HEK293 (cell line): ENCODE measurements at regions not wholly inside any gene's neighbourhood (a gene's known extent, or its start where the extent isn't known, plus 50 kb on each side); places are given as distances from the start of the nearest gene placed in this dataset.

Experiments used
- GLI2 ChIP-seq: fragments of 450-650 bp; formaldehyde crosslinking; IDR thresholded peaks from 2 replicates; pipeline ENCODE4; 2017; ENCODE audit warnings: missing biosample characterization, missing genetic modification characterization, low read depth, borderline replicate concordance
- GLIS2 ChIP-seq: fragments of 450-650 bp; formaldehyde crosslinking; IDR thresholded peaks from 2 replicates; pipeline ENCODE4 v1.5.1; 2016; ENCODE audit warnings: missing biosample characterization, missing genetic modification characterization
- KLF16 ChIP-seq: fragments of 450-650 bp; formaldehyde crosslinking; IDR thresholded peaks from 2 replicates; pipeline ENCODE4 v1.5.1; 2017; ENCODE audit warnings: missing biosample characterization, missing genetic modification characterization
- TRIM28 ChIP-seq: IDR thresholded peaks from 2 replicates; pipeline ENCODE4 v1.6.1; 2011; ENCODE audit warnings: low read length, control low read depth, borderline replicate concordance
- ZNF10 ChIP-seq: fragments of 450-650 bp; formaldehyde crosslinking; IDR thresholded peaks from 2 replicates; pipeline ENCODE4 v1.5.1; 2017; ENCODE audit warnings: missing biosample characterization, missing genetic modification characterization
- ZNF416 ChIP-seq: fragments of 450-650 bp; formaldehyde crosslinking; IDR thresholded peaks from 2 replicates; pipeline ENCODE4 v1.5.1; 2016; ENCODE audit warnings: missing biosample characterization, missing genetic modification characterization
- ZNF549 ChIP-seq: fragments of 450-650 bp; IDR thresholded peaks from 2 replicates; pipeline ENCODE4 v1.5.1; 2018; ENCODE audit warnings: missing biosample characterization, missing genetic modification characterization, mild to moderate bottlenecking, inconsistent platforms, moderate library complexity
- TF ChIP-seq, protein P1 (sequence below): fragments of 450-650 bp; formaldehyde crosslinking; IDR thresholded peaks from 2 replicates; pipeline ENCODE4 v1.5.1; 2016; ENCODE audit warnings: missing biosample characterization, missing genetic modification characterization
- TF ChIP-seq, protein P2 (sequence below): fragments of 450-650 bp; formaldehyde crosslinking; IDR thresholded peaks from 2 replicates; pipeline ENCODE4 v1.5.1; 2016; ENCODE audit warnings: missing biosample characterization, missing genetic modification characterization
- TF ChIP-seq, protein P3 (sequence below): fragments of 450-650 bp; formaldehyde crosslinking; IDR thresholded peaks from 2 replicates; pipeline ENCODE4 v1.5.1; 2016; ENCODE audit warnings: missing biosample characterization, missing genetic modification characterization
- TF ChIP-seq, protein P4 (sequence below): fragments of 450-650 bp; formaldehyde crosslinking; IDR thresholded peaks from 2 replicates; pipeline ENCODE4 v1.5.1; 2016; ENCODE audit warnings: missing biosample characterization, missing genetic modification characterization, low read depth

DNA sequence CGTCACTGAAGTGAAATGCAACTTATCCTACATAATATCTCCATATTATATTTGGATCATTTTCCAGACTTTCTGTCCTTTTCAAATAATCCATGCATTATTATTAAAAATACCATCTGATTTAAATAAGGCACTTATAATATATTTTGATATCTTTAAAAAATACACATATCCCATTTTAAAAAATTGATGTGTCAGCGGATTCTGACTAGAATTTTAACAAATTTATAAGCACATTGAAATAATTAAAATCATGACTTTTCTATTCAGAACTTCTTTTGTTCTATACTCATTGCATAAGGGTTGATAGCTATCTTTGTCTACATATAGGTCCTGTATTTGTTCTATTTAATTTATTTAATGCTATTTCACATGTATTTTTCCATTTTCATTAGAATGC lies 199.0 kb upstream of the DSEL start:
- TF ChIP-seq GLI2 (no peak), TRIM28 (no peak), ZNF416 (tag by site-specific recombination) (no peak), ZNF10 (tag by site-specific recombination) (no peak), GLIS2 (tag by site-specific recombination) (no peak), KLF16 (tag by site-specific recombination) (no peak), ZNF549 (tag by site-specific recombination) (no peak)
- TF ChIP-seq, protein P1, sequence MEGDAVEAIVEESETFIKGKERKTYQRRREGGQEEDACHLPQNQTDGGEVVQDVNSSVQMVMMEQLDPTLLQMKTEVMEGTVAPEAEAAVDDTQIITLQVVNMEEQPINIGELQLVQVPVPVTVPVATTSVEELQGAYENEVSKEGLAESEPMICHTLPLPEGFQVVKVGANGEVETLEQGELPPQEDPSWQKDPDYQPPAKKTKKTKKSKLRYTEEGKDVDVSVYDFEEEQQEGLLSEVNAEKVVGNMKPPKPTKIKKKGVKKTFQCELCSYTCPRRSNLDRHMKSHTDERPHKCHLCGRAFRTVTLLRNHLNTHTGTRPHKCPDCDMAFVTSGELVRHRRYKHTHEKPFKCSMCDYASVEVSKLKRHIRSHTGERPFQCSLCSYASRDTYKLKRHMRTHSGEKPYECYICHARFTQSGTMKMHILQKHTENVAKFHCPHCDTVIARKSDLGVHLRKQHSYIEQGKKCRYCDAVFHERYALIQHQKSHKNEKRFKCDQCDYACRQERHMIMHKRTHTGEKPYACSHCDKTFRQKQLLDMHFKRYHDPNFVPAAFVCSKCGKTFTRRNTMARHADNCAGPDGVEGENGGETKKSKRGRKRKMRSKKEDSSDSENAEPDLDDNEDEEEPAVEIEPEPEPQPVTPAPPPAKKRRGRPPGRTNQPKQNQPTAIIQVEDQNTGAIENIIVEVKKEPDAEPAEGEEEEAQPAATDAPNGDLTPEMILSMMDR (tag by site-specific recombination), result no peak
- TF ChIP-seq, protein P2, sequence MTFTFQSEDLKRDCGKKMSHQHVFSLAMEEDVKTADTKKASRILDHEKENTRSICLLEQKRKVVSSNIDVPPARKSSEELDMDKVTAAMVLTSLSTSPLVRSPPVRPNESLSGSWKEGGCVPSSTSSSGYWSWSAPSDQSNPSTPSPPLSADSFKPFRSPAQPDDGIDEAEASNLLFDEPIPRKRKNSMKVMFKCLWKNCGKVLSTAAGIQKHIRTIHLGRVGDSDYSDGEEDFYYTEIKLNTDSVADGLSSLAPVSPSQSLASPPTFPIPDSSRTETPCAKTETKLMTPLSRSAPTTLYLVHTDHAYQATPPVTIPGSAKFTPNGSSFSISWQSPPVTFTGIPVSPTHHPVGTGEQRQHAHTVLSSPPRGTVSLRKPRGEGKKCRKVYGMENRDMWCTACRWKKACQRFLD (tag by site-specific recombination), result no peak
- TF ChIP-seq, protein P3, sequence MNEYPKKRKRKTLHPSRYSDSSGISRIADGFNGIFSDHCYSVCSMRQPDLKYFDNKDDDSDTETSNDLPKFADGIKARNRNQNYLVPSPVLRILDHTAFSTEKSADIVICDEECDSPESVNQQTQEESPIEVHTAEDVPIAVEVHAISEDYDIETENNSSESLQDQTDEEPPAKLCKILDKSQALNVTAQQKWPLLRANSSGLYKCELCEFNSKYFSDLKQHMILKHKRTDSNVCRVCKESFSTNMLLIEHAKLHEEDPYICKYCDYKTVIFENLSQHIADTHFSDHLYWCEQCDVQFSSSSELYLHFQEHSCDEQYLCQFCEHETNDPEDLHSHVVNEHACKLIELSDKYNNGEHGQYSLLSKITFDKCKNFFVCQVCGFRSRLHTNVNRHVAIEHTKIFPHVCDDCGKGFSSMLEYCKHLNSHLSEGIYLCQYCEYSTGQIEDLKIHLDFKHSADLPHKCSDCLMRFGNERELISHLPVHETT (tag by site-specific recombination), result no peak
- TF ChIP-seq, protein P4, sequence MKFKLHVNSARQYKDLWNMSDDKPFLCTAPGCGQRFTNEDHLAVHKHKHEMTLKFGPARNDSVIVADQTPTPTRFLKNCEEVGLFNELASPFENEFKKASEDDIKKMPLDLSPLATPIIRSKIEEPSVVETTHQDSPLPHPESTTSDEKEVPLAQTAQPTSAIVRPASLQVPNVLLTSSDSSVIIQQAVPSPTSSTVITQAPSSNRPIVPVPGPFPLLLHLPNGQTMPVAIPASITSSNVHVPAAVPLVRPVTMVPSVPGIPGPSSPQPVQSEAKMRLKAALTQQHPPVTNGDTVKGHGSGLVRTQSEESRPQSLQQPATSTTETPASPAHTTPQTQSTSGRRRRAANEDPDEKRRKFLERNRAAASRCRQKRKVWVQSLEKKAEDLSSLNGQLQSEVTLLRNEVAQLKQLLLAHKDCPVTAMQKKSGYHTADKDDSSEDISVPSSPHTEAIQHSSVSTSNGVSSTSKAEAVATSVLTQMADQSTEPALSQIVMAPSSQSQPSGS (tag by site-specific recombination), result no peak
